ENCODE measurements at regions not wholly inside any gene's neighbourhood (a gene's known extent, or its start where the extent isn't known, plus 50 kb on each side); places are given as distances from the start of the nearest gene placed in this dataset.

DNA sequence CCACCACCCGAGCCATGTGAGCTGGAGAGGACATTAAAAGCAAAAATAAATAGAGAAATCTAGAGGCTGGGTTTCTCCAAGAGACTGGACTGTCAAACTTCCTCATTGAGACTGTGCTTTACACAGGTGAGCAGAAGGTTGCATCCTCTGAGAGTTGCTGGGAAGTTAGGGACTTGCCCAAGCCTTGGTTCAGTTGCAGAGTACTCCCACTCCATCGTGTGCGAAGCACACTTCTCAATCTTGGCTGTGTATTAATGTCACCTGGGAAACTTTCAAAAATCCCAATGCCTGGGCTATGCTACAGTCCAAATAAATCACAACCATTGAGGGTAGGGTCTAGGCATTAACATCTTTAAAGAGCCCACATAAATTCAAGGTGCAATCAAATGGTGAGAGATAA is 89.2 kb downstream of the ZNF330 start (continued):
- no peak for TF ChIP-seq BCL11A (IDR thresholded peaks at IDR 0.05; ENCODE audit: low read depth in 2 of 2, low read length in 2 of 2)
- TF ChIP-seq SRF (IDR thresholded peaks at IDR 0.05; ENCODE audit: low read depth, low read length), result no peak
- no peak for TF ChIP-seq ASH2L (IDR thresholded peaks at IDR 0.05; ENCODE audit: low read length)
- no peak for TF ChIP-seq SP1 (IDR thresholded peaks at IDR 0.05; ENCODE audit: low read depth, low read length)
- TF ChIP-seq CBX5 (IDR thresholded peaks at IDR 0.05; ENCODE audit: low read depth, low read length), result no peak

All from H1 (cell line).